PC-9 (cell line): ENCODE measurements at regions not wholly inside any gene's neighbourhood (a gene's known extent, or its start where the extent isn't known, plus 50 kb on each side); places are given as distances from the start of the nearest gene placed in this dataset.

Source experiments
- EZH2 ChIP-seq: fragments of 200-600 bp; sonication (generic); IDR thresholded peaks from 2 replicates; pipeline ENCODE4 v1.8.0; 2017; ENCODE audit warnings: antibody characterized with exemption, low read depth
- TF ChIP-seq, protein P1 (sequence below): fragments of 200-600 bp; sonication (generic); conservative IDR thresholded peaks from 2 replicates; pipeline ENCODE4 v1.6.1; 2017; ENCODE audit warnings: mixed run types, antibody characterized with exemption, mild to moderate bottlenecking, moderate library complexity

GRCh38 chr1:68331117-68331865 lies 99.0 kb upstream of the WLS start:
- TF ChIP-seq, protein P1, sequence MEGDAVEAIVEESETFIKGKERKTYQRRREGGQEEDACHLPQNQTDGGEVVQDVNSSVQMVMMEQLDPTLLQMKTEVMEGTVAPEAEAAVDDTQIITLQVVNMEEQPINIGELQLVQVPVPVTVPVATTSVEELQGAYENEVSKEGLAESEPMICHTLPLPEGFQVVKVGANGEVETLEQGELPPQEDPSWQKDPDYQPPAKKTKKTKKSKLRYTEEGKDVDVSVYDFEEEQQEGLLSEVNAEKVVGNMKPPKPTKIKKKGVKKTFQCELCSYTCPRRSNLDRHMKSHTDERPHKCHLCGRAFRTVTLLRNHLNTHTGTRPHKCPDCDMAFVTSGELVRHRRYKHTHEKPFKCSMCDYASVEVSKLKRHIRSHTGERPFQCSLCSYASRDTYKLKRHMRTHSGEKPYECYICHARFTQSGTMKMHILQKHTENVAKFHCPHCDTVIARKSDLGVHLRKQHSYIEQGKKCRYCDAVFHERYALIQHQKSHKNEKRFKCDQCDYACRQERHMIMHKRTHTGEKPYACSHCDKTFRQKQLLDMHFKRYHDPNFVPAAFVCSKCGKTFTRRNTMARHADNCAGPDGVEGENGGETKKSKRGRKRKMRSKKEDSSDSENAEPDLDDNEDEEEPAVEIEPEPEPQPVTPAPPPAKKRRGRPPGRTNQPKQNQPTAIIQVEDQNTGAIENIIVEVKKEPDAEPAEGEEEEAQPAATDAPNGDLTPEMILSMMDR: no peak
- no peak for TF ChIP-seq EZH2
